ENCODE measurements at regions not wholly inside any gene's neighbourhood (a gene's known extent, or its start where the extent isn't known, plus 50 kb on each side); places are given as distances from the start of the nearest gene placed in this dataset.

GRCh38 chrX:68942840-68943239 is 114.0 kb downstream of the EFNB1 start:
- no peak for TF ChIP-seq CTCF (conservative IDR thresholded peaks at IDR 0.05; ENCODE audit: low read length)
- no peak for DNase-seq (ENCODE audit: low read depth)
- H3K4me3 ChIP-seq (ENCODE audit: low read length) = no peak overlapping the region

GRCh38 chrX:68942104-68942503 is 113.3 kb downstream of the EFNB1 start:
- no peak for TF ChIP-seq CTCF (conservative IDR thresholded peaks at IDR 0.05; ENCODE audit: low read length)
- DNase-seq (ENCODE audit: low read depth) = no peak
- H3K4me3 ChIP-seq (ENCODE audit: low read length) = no peak overlapping the region

GRCh38 chrX:68941385-68941952 is 112.6 kb downstream of the EFNB1 start:
- no peak overlapping the region for H3K4me3 ChIP-seq (ENCODE audit: low read length)
- TF ChIP-seq CTCF (conservative IDR thresholded peaks at IDR 0.05; ENCODE audit: low read length) = no peak
- DNase-seq (ENCODE audit: low read depth) = no peak

- no peak overlapping the region for H3K4me3 ChIP-seq (ENCODE audit: low read length)
- TF ChIP-seq CTCF (conservative IDR thresholded peaks at IDR 0.05; ENCODE audit: low read length) = no peak
- DNase-seq (ENCODE audit: low read depth) = no peak
These were observed 111.8 kb downstream of the EFNB1 start for GRCh38 chrX:68940601-68941000.

- no peak for TF ChIP-seq CTCF (conservative IDR thresholded peaks at IDR 0.05; ENCODE audit: low read length)
- no peak for DNase-seq (ENCODE audit: low read depth)
- no peak overlapping the region for H3K4me3 ChIP-seq (ENCODE audit: low read length)
These were observed 111.0 kb downstream of the EFNB1 start for GRCh38 chrX:68939868-68940267.

GRCh38 chrX:68938244-68939004 is 109.6 kb downstream of the EFNB1 start:
- DNase-seq (ENCODE audit: low read depth) = peak; percentile 78
- no peak overlapping the region for H3K4me3 ChIP-seq (ENCODE audit: low read length)
- TF ChIP-seq CTCF (conservative IDR thresholded peaks at IDR 0.05; ENCODE audit: low read length) = no peak

GRCh38 chrX:68937581-68937980 is 108.8 kb downstream of the EFNB1 start:
- H3K4me3 ChIP-seq (ENCODE audit: low read length) = no peak overlapping the region
- DNase-seq (ENCODE audit: low read depth) = no peak
- no peak for TF ChIP-seq CTCF (conservative IDR thresholded peaks at IDR 0.05; ENCODE audit: low read length)
